A673 (cell line): ENCODE measurements at regions not wholly inside any gene's neighbourhood (a gene's known extent, or its start where the extent isn't known, plus 50 kb on each side); places are given as distances from the start of the nearest gene placed in this dataset.

Source experiments
- CTCF ChIP-seq: fragments of 300-800, 200-600 bp; sonication (generic); conservative IDR thresholded peaks from 2 replicates; pipeline ENCODE4 v1.5.1; 2017; ENCODE audit warnings: low read depth, mild to moderate bottlenecking, antibody characterized with exemption, low read length, moderate library complexity, mixed read lengths
- EZH2 ChIP-seq: fragments of 200-600 bp; sonication (generic); IDR thresholded peaks from 2 replicates; pipeline ENCODE4 v1.6.1; 2017; ENCODE audit warnings: borderline replicate concordance, low read depth, mild to moderate bottlenecking, mixed read lengths, antibody characterized with exemption, low read length; ENCODE audit not compliant: poor library complexity, severe bottlenecking

GRCh38 chr19:31503211-31503610 lies 154.0 kb upstream of the TSHZ3 start:
- TF ChIP-seq CTCF (no peak), EZH2 (no peak)
